ENCODE measurements at regions not wholly inside any gene's neighbourhood (a gene's known extent, or its start where the extent isn't known, plus 50 kb on each side); places are given as distances from the start of the nearest gene placed in this dataset.

- DNase-seq (ENCODE audit: low read depth), result peak; percentile 67
These were observed 223.1 kb downstream of the SEC14L1 start for GRCh38 chr17:77363821-77364361.

GRCh38 chr17:77364381-77364911, 223.7 kb downstream of the SEC14L1 start:
- DNase-seq (ENCODE audit: low read depth), result no peak

DNA sequence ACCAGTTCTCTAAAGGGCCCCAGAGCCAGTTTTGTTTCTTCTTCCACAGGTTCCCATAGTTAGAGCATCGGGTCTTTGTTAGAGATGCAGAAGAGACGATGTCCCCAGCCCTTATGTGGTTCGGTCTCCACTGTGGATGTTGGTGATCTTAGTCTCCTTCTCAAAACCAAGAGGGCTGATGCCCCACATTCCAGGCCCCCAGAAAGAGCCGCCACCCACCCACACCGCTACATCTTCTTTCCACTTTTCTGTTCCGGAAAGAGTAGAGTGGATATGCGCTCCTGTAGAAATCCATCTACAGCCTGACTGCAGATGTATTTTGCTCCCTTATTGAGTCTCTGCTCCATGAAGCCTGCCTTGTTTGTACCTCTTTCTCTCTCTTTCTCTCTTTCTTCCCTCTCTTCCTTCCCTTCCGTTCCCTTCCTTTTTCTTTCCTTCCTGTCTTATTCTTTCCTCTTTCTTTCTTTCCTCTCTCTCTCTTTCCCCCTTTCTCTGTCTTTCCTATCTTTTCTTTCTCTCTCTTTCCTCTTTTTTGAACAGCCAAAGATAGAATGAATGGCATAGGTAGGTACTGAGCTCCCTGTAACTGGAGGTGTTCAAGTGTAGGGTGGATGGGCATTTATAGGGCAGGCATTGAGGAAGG, 224.3 kb downstream of the SEC14L1 start:
- no peak for DNase-seq (ENCODE audit: low read depth)

DNA sequence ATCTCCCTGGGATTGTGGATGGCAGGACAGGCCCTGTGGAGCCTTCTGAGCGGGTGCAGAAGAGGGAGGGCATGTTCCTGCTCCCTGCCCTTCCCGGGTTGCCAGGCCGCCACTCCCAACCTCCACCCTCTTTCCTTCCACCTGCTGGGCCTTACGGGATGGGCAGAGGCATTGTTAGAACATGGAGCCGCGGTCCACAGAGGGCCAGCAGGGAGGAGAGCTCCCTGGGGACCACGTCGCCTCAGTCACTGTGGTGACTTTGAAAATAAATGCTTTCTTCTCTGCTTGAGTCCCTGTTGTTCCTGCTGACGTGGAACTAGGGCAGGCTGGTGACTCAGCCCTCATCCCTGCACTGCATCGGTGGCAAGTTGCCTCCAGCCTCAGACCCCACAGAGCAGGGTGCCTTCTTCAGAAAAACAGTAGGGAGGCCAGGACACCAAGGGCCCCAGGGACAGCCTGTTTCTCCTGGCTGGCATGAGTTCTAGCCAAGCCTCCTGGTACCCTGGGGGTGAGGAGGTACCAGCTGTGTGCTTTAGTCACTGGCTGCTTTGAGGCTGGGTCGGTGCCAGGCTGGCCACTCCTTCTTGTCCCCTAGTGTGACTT, 224.9 kb downstream of the SEC14L1 start:
- peak; percentile 93 for DNase-seq (ENCODE audit: low read depth)

DNA sequence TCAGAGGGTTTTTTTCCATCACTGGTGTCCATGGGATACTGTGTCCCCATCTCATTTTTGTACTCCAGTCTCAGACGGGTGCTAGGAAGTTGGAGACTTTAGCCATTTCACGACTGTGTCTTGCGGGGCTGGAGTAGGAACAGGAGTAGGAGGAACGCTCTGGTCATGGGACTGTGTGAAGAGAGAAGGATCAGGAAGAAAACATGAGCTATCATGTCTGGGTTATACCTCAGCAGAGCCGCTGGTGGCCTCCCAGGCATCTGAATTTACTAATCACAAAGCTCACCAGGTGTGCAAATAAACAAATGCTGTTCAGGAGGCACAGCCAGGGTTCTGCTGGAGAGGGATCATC, 225.4 kb downstream of the SEC14L1 start:
- no peak for DNase-seq (ENCODE audit: low read depth)

GRCh38 chr17:77366558-77367245, 225.9 kb downstream of the SEC14L1 start:
- DNase-seq (ENCODE audit: low read depth), result peak; percentile 85

- DNase-seq (ENCODE audit: low read depth), result no peak
These were observed 228.8 kb downstream of the SEC14L1 start for GRCh38 chr17:77369544-77369971.

DNA sequence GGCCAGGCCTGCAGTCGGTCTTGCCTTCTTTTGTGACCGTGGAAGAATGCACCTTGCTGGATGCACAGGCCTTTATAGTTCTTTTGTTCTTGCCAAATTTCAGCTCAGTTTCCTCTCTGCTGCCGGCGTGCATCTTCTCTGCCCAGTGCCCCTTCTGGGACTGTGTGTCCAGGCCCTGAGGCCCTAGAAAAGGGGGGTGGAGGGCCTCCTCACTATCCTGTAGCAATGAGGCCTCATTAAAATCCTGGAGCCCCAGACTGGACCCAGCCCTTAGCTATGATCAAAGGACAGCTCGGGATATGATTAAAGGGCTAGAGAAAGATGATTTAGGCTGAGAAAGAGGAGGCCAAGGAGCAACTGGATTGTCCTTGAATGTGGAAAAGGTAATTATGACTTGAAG, 229.8 kb downstream of the SEC14L1 start:
- DNase-seq (ENCODE audit: low read depth), result no peak

DNA sequence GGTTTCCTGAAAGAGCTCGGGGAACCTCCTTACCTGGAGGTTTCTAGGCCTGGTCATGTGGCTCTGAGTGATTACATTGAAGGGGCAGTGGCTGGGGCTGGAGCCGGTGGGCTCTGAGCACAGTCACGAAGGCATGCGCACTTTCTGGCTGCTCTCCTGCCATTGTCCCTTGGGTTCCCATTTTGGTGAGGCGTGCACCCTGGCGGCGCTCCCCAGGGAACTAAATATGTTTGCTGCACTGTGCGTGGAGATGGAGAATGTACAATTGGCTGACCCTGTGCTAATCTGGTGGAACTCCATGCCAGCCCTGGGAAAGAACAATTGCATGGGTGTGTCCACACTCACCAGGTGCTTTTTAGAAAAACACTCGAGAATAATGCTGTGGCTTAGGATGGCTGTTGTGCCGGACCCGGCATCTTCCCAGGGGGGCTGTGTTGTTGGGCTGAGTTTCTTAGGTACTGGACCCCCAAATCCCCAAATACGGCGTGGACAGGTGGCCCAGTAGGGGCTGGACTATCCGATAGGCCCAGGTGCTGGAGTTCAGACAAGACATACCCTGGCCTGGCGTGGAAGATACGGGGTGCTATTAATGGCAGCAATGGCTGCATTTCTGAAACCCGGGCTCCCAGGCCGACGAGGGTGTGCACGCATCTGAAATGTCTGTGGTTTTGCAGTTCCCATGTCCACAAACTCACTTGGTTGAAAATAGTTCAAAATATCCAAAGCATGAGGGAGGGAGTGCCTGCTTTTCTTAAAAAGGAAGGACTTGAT, 230.5 kb downstream of the SEC14L1 start:
- peak; percentile 5 for DNase-seq (ENCODE audit: low read depth)

DNA sequence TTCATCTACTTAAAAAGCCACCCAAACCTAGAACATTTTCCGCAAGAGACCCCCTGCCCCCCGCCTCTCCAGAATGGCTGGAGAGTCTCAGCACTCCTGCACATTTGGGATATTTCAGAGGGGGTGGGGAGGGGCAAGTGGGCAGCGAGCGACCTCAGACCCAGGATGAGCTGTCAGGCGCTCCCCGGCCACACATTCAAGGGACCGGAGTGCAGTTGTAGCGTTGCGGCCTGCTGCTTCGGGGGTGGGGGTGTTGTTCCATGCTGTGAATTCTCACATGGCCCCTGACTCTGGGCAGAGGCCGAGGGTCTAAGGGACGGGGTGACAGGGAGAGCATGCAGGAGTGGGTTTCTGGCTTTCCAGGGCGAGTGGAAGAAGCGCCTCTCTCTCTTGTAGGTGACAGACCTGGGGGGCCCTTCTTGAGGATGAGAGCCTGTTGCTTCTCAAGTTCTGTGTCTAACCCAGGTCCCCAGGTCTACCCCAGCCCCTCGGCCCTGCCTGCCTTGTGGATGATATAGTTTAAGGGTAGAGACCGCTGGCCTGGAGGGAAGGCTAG, 231.2 kb downstream of the SEC14L1 start:
- DNase-seq (ENCODE audit: low read depth), result no peak

- DNase-seq (ENCODE audit: low read depth), result peak; percentile 86
These were observed 231.9 kb downstream of the SEC14L1 start for GRCh38 chr17:77372444-77373298.

- DNase-seq (ENCODE audit: low read depth), result peak; percentile 51
These were observed 232.8 kb downstream of the SEC14L1 start for GRCh38 chr17:77373299-77374169.

GRCh38 chr17:77374170-77374936, 233.6 kb downstream of the SEC14L1 start:
- DNase-seq (ENCODE audit: low read depth), result peak; percentile 84

DNA sequence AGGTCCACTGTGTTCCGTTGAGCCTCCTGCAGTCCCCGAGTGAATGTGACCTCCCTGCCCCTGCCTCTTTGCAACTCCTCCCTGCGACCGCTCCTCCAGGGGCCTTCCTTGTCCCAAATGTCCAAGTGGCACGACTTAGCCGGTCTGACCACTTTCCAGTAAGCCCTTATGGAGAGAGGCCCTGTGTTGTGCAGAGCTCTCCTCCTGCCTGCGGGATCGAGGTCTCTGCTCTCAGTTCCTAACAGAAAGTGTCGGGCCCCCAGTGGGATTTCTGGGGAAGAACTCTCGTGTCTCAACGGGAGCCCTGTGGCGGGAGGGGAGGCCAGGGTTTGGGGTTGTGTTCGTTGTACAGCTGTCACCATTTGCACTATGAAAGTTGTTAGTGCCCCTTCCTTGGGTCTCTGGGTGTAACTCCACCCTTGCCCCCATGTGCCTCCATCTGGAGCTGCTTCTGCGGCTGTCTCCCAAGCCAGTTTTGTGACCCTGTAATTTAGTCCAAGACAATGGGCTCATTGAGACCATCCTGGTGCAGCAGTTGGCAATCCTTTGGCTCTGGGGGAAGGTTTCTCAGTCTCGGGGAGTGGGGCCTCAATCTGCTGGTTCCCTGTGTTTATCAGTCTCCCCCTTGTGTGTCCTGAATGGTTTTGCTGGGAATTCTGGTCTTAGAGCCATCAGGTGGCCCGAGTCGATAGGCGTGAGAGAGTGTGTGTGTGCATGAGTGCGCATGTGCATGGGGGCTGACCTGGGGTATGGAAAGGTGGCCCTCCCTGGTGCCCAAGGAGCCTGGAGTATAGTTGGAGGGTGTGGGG, 234.5 kb downstream of the SEC14L1 start:
- DNase-seq (ENCODE audit: low read depth), result no peak

DNA sequence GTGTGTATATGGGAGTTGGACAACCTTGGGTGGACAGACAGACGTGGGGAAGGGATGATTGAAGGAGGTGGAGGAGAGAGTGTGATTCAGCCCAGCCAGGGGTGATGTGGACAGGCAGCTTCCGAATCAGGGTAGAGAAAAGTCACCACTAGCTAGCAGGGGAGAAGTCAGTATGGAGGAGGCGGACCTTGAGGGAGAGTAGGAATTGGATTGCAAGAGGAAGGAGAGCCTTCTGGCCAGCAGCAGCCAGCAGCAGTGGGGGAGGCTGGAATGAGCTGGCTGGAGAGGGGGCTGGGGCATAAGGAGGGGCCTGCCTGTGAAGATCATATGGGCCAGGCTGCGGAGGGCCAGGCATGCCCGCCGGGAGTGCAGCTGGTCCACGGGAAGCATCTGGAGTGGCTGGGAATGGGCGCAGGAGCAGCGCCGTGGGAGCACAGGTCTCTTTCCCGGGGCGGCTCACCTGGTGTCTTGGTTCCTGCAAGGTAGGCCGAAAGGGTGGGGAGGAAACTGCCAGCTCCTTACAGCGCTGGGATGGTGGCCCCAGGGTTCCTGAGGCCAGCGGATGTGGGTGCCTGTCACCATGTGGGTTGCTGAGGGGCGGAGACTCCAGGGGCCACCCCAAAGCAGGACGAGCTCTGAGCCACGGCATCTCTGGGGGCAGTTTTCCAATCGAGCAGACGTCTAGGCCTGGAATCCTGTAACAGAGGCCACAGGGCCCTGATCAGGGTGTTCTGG, 235.3 kb downstream of the SEC14L1 start:
- DNase-seq (ENCODE audit: low read depth), result no peak

- no peak for DNase-seq (ENCODE audit: low read depth)
These were observed 236.3 kb downstream of the SEC14L1 start for GRCh38 chr17:77376795-77377709.

All from Daoy (cell line).